Urothelium cell line (cell line): ENCODE measurements at regions not wholly inside any gene's neighbourhood (a gene's known extent, or its start where the extent isn't known, plus 50 kb on each side); places are given as distances from the start of the nearest gene placed in this dataset.

Source experiments
- DNase-seq: peaks from one replicate; pipeline ENCODE4 v3.0.0; 2011; ENCODE audit warnings: low spot score, mixed read lengths
- FAIRE-seq: peaks from 2 replicates; lab custom pipeline; 2011; peaks lifted over from hg19 to GRCh38; lab: Jason Lieb, UNC

DNA sequence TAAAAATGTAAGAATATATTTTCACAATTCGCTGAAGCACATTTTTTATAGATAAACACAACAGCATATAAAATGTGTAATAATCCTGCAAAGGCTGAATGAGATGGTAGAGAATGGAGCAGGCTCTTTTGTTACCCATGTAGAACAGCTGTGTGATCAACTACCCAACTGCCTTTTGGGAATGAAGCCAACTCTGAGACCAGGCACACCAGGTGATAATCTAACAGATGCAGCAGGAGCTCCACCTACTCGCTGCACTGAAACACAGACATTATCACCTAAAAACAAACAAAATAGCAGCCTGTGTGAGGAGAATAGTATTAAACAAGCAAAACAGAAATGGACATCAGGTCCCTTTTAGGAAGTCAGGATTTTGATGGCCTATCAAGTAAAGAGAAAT, 183.3 kb downstream of the CCDC59 start:
- DNase-seq (no peak), FAIRE-seq (no peak)

DNA sequence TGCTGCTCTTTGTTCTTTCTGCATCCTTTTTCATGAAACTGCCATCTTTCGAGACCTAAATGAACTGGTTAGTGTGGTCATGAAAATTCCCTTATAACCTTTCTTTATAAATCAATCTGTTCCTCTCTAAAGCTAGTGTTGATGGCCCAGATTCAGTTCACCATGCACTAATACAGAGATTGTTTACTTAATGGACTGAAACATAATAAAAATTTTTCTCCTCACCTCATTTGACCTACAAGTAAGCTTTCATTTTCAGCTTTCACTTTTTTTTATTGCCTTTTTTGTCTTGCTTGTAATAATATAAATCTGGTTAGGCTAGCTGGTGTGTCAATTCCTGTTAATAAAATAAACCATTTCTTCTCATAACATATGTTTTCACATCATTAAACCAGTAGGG, 183.8 kb downstream of the CCDC59 start:
- no peak for FAIRE-seq
- no peak for DNase-seq

DNA sequence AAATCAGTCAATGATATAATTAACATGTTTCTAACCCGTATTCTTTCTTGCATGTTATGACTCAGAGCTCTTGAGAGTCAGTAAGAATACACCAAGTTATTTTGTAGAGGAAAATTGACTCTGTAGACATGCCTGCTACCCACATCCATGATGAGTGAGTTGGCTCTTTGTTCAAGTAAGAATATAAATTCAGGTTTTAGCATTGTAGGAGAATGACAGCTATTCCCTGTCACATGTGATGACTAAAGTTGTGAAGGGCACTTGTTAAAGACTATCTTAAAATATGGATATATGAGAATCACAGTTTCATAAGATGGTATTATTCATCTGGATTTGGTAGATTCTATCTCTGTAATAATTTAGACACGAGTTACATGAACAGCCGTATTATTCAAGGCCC, 209.1 kb downstream of the CCDC59 start:
- DNase-seq (no peak), FAIRE-seq (no peak)

DNA sequence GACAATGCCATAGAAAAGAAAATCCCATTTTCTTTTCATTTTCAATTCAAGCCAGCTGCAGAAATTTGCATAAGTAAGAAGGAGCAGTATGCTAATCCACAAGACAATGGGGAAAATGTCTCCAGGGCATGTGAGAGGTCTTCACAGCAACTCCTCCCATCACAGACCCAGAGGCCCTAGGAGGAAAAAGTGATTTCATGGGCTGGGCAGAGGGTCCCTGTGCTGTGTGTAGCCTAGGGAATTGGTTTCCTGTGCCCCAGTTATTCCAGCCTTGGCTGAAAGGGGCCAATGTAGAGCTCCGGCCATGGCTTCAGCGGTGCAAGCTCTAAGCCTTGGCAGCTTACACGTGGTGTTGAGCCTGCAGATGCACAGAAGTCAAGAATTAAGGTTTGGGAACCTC, 211.4 kb downstream of the CCDC59 start:
- DNase-seq: no peak
- FAIRE-seq: no peak

DNA sequence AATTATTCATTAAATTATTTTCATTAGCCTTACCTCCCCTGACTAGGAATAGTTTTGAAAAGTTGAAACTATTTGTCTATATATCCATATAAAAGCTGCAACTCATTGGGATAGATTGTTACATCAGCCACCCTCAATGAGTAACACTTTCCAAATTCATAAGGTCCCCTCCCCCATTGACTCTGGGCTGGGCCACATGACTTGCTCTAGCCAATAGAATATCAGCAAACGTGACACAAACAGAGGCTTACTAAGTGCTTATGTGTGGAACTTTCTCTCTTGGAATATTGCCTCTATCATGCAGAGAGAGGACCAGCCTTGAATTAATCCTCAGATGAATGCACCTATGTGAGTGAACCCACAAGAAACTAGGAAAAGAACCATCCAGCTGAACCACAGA, 213.7 kb downstream of the CCDC59 start:
- DNase-seq (no peak), FAIRE-seq (no peak)

DNA sequence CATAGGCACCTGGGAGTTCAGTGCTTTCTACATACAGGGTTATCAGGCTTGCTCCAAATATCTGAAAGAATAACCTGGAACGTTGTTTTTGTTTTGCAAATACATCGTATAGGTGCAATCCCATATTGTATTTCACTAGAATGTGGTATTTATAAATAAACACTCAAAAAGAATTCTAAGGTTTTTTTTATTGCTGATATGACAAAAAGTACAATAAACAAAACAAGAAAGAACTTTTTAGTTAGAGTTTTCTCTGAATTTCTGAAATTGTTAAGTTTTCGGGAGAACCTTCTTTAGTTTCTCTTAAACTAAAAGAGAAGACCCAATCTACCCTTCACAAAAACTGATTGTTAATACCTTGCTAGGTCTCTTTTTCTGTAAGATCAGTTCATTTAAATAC, 225.8 kb downstream of the CCDC59 start:
- no peak for DNase-seq
- no peak for FAIRE-seq

DNA sequence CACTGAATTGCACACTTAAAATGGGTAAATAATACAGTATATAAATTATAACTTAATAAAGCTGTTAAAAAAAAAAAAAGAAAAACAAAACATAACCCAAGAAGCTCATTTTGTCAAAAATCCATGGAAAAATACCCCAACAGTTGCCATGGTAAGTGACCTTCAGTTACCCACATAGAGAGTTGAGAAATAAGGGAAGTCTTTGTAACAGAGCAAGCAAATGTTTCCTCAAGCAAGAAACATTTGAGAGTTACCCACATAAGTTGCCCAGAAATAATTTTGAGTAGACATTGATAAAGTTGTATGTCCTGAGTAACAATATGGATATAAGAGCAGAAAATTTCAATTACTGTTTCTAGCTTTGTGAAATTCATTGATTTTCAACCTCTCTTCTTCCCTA, 227.4 kb downstream of the CCDC59 start:
- DNase-seq: no peak
- FAIRE-seq: no peak

DNA sequence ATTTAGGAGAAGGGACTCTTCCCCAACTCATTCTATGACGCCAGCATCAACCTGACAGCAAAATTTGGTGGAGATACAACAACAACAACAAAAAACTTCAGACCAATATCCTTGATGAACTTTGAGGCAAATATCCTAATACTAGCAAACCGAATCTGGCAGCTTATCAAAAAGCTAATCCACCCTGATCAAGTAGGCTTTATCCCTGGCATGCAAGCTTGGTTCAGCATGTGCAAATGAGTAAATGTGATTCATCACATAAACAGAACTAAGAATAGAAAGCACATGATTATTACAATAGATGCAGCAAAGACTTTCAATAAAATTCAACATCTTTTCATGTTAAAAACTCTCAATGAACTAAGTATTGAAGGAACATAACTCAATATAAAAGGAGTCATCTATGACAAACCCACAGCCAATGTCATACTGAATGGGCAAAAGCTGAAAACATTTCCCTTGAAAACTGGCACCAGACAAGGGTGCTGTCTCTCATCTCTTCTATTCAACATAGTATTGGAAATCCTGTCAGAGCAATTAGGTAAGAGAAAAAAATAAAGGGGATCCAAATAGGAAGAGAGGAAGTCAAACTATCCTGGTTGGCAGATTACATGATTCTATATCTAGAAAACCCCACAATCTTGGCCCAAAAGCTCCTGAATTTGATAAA, 233.3 kb downstream of the CCDC59 start:
- FAIRE-seq (no peak), DNase-seq (no peak)

DNA sequence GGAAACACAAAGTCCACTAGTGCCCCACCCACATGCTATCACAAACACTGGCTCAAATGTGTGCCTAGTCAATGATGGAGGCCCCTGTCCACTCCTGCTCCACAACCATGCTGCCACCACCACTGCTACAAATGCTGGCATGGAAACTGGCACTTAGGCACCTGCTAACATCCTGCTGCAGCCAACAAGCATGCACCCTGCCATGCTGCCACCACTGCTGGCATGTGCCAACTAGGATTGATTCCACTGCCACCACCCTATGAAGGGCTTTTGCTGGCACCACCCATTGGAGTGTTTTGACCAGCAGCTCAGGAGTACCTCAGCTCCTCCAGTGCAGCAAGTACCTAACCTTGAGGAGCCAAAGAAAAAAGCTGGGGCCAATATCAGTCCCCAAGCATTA, 236.6 kb downstream of the CCDC59 start:
- FAIRE-seq: no peak
- no peak for DNase-seq

DNA sequence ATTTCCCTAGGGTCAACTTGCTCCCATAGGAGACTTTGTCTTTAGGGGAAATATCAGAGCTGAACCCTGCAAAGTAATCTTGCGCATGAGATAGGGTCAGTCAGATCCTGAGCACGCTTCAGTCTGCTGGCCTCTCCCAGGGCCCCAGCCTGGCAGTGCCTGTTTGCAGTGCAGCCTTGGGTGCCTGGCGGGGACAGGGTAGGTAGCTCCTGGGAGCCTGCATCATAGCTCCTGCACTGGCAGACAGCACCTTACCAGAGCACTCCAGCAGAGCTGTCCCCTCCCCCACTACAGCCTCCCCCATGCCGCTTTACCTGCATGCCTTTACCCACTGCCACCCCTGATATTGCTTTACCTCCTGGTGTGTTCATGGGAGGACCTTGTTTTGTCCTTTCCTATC, 237.3 kb downstream of the CCDC59 start:
- no peak for DNase-seq
- FAIRE-seq: no peak

DNA sequence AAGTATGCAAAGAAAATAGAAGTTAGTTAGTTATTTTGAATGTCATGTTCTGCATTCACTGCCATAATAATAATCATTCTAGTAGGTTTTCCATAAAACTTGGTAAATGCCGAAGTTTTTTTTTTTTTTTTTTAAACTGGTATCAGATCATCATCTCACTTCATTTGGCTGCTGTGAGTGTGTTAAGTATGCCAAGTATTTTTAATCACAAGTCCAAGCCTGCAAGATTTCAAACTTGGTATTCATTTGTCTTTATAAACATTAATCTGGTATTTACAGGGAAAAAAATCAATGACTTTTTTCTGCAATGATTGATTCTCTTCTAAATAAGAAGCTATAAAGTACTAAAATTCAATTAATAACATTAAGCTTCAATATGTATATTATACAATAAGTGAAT, 248.9 kb downstream of the CCDC59 start:
- DNase-seq (no peak), FAIRE-seq (no peak)

DNA sequence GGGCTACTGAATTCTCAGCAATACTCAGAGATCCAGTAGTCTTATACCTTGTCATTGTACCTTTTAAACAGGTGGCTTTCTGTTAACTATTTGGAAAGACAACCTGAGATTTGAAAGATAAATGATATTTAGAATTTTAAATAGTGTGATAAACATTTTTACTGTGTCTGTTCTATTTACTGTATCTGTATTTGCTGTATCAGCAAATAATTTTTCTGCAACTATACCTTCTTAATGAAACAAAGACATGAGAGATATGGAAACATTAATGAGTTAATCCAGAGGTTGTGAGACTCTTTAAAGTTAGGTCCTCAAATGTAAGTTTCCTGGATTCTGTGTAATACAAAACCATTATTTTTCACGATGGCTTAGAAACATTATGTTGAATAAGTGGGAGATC, 249.6 kb downstream of the CCDC59 start:
- DNase-seq (no peak), FAIRE-seq (no peak)

DNA sequence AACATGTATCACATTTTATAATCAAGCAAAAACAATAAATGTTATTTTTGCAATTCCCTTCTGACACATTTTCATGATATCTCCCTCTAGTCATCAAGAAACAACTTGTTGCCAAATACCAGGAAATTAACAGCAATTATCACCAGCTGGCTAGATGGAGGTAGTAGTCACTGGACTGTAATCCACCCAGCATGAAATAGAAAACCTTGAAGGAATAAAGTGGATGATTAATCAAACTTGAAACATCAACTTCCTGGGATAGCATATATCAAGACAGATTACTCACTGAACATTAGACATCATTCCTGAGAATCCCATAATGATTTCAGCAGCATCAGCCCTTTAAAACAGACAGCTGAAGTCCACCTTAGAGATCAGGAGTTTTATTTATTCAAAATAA, 259.0 kb downstream of the CCDC59 start:
- FAIRE-seq (no peak), DNase-seq (no peak)

DNA sequence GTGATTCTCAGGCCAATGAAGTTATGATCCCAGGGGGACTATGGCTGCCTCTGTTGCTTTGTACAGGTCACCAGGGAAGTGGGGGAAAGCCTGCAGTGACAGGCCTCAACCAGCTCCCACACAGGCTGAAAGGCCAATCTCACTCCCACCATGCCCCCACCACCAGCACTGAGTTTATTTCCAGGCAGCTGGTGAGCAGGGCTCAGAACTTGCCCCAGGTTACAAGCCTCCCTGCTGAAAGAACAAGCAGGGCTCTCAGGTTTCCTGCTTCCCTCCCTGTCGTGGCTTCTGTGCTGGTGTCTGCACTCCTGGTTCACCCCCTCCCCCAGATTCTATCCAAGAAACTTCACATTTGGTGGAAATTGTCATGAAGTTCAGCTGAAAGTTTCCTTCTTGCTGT, 260.3 kb downstream of the CCDC59 start:
- FAIRE-seq (no peak), DNase-seq (no peak)

DNA sequence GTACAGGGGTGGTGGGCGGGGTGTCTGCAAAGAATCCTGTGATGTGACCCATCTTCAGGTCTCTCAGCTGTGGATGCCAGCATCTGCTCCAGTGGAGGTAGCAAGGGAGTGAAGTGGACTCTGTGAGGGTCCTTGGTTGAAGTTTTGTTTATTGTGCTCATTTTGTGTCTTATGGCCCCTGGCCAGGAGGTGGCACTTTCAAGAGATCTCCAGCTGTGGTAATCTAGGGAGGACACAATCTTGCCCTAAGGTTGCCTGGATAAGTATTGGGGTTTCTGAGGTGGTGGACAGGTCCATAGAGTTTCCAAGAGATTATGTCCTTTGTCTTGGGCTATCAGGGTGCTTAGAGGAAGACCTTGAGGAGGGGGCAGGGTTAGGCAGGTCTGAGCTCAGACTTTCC, 260.7 kb downstream of the CCDC59 start:
- FAIRE-seq (no peak), DNase-seq (no peak)

DNA sequence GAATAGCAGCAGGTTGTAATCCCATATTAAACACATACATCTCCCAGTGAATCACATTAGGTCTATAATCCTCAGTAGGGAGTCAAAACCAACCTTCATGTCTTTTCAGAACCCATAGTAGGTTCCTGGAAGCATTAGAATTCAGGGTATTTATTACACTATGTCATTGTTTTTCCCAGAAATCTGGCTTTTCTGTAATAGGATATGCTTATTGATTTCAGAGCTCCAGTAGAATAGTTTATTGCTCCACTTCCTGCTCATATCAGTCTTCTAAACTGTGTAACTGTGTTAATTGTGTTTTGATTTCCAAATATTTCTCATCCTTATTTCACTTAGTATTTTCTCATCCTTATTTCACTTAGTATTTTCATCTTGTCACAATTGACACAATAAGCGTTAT, 268.0 kb downstream of the CCDC59 start:
- DNase-seq: no peak
- no peak for FAIRE-seq

DNA sequence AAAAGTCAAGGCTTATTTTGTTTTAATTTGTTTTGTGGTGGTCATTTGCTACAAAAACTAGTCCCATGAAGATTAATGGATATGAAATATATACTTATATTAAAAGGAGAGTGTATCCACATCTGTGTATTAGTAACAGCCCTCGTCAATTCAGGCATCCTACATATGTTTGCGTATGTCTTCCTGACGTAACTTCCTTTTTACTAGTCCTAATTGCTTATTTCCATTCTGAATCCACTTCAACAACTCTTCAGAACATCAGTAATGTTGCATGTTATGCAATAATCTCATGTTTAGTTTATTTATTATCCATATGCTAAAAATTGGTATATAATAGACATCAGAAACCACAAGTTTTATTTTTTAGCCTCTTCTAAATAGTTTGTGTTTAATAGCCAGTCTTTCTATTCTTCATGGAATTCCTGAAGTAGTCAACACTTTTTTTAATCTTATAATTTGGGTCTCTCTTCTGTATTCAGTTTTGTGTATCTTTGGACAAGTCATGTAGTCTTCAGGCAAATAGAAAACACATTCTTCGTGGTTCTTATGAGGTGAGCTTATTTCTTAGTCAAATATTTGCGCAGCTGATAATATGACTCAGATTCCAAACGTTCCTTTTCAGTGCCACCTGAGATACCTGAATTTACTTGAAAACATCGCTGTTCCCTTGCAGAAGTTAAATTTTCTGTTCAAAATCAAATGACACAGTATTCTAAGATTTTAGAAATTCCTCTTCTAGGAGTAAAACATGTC, 268.6 kb downstream of the CCDC59 start:
- DNase-seq: no peak
- no peak for FAIRE-seq

DNA sequence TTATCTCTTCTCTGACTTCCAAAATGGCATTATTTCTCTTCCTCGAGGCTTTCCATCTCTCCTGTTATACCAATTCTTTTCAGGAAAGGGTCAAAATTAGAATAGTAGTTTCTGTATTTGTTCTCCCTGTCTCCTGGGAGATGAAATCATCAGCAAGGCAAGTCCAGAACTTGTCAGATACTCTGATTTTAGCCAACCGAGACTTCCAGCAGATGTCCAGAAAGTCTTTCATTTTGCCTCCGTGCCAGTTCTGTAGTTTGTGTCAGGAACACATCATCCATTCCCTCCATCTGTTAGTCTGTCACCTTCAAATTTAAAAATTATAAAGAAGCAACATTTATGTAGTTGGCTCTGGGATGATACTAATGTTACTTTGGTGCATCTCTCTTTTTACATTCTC, 275.7 kb downstream of the CCDC59 start:
- FAIRE-seq: no peak
- no peak for DNase-seq

DNA sequence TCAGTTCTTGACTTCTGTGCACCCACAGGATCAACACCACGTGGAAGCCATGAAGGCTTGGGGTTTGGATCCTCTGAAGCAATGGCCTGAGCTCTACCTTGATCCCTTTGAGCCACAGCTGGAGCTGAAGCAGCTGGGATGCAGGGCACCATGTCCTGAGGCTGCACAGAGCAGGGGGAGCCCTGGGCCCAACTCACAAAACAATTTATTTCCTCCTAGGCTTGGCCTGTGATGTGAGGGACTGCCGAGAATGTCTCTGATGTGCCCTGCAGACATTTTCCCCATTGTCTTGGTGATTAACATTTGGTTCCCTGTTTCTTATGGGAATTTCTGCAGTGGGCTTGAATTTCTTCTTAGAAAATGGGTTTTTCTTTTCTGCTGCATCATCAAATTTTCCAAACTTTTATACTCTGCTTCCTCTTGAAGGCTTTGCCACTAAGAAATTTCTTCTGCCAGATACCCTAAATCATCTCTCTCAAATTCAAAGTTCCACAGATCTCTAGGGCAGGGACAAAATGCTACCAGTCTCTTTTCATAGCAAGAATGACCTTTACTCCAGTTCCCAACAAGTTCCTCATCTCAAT, 288.2 kb downstream of the CCDC59 start:
- DNase-seq (no peak), FAIRE-seq (no peak)

DNA sequence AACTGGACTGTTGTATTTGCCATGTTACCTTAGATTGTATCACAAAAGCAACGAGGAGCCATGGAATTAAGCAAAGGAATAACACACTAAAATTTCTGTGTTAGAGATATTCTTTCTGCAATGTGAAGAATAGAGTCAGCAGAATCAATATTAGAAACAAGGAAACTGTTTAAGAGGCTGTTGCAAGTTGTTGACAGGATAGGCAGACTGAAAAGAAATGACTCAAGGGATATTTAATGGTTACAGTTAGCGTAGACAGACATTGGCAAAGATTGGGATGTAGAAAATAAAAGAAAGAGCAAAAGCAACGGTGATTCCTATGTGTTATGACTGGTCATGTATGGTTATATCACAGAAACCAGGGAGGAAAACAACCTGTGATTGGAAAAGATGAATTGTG, 299.0 kb upstream of the PPFIA2 start:
- DNase-seq: no peak
- FAIRE-seq: no peak

DNA sequence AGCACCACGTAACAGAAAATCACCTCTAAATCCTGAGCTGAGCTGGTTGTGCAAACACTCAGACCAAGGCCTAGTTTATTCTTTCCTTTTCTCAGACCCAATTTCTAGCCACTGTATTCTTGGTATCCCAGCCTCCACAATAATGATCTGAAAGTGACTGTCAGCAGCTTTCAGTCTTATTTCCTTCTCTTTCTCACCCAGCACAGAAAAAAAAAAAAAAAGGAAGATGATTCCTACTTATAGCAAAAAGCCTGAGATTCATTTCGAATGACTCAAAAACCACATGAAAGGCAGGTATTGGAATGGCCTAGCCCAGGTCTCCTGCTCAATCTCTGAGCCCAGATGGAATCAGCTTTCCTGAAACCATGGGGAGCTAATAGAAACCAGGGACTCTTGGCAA, 298.6 kb upstream of the PPFIA2 start:
- no peak for FAIRE-seq
- DNase-seq: peak; percentile 37

DNA sequence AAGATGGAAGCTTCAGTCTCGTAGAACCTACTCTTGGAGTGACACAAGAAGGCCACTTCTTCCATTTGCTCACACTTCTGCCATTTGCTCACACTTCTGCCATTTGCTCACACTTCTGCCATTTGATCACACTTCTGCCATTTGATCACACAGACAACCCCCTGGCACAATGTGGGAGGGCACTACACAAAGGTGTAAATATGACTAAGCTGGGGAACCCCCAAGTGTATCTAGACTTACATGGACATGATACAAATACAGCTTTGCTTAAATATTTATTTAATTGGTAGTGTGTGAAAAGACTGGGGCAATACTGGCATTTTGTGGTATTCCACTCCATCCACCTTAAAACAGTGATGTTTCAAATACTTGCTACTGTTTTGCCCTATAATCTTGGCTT, 296.2 kb upstream of the PPFIA2 start:
- no peak for FAIRE-seq
- no peak for DNase-seq
